AG20443 (cell line): ENCODE measurements at regions not wholly inside any gene's neighbourhood (a gene's known extent, or its start where the extent isn't known, plus 50 kb on each side); places are given as distances from the start of the nearest gene placed in this dataset.

Experiments
- DNase-seq: peaks from one replicate; pipeline ENCODE4 v3.0.0; 2012; ENCODE audit warnings: low spot score, mixed read lengths

- no peak for DNase-seq
Observed at GRCh38 chr2:235302263-235302662, 191.6 kb upstream of the AGAP1 start.

- DNase-seq, result no peak
Observed at GRCh38 chr2:235303499-235304291, 190.1 kb upstream of the AGAP1 start.

GRCh38 chr2:235305678-235306077, 188.2 kb upstream of the AGAP1 start:
- no peak for DNase-seq

- DNase-seq, result no peak
Observed at GRCh38 chr2:235311044-235311443, 182.8 kb upstream of the AGAP1 start.

GRCh38 chr2:235312571-235312970, 181.3 kb upstream of the AGAP1 start:
- DNase-seq, result no peak

GRCh38 chr2:235314371-235314930, 179.4 kb upstream of the AGAP1 start:
- DNase-seq, result no peak

- DNase-seq, result no peak
Observed at GRCh38 chr2:235319095-235319494, 174.7 kb upstream of the AGAP1 start.

- no peak for DNase-seq
Observed at GRCh38 chr2:235320326-235320725, 173.5 kb upstream of the AGAP1 start.

- no peak for DNase-seq
Observed at GRCh38 chr2:235324324-235324723, 169.5 kb upstream of the AGAP1 start.

GRCh38 chr2:235325151-235325550, 168.7 kb upstream of the AGAP1 start:
- no peak for DNase-seq

GRCh38 chr2:235328991-235329390, 164.9 kb upstream of the AGAP1 start:
- no peak for DNase-seq

- peak; percentile 75 for DNase-seq
Observed at GRCh38 chr2:235330775-235331451, 162.9 kb upstream of the AGAP1 start.

GRCh38 chr2:235332240-235332890, 161.5 kb upstream of the AGAP1 start:
- no peak for DNase-seq

GRCh38 chr2:235333076-235333475, 160.8 kb upstream of the AGAP1 start:
- DNase-seq, result no peak

- DNase-seq, result no peak
Observed at GRCh38 chr2:235334179-235334578, 159.7 kb upstream of the AGAP1 start.

GRCh38 chr2:235343156-235343774, 150.6 kb upstream of the AGAP1 start:
- no peak for DNase-seq

GRCh38 chr2:235343869-235344268, 150.0 kb upstream of the AGAP1 start:
- DNase-seq, result no peak

- no peak for DNase-seq
Observed at GRCh38 chr2:235345745-235346144, 148.1 kb upstream of the AGAP1 start.

- DNase-seq, result peak; percentile 87
Observed at GRCh38 chr2:235347691-235348090, 146.2 kb upstream of the AGAP1 start.

- DNase-seq, result no peak
Observed at GRCh38 chr2:235348329-235348728, 145.5 kb upstream of the AGAP1 start.

GRCh38 chr2:235350234-235350633, 143.6 kb upstream of the AGAP1 start:
- DNase-seq, result no peak

GRCh38 chr2:235352541-235352940, 141.3 kb upstream of the AGAP1 start:
- no peak for DNase-seq
